GM19351 (cell line): ENCODE measurements at regions not wholly inside any gene's neighbourhood (a gene's known extent, or its start where the extent isn't known, plus 50 kb on each side); places are given as distances from the start of the nearest gene placed in this dataset.

ENCODE experiments used
- ATAC-seq: cut with Tn5 transposase; IDR thresholded peaks from one replicate; pipeline ENCODE4 v1.9.1; 2021; ENCODE audit warnings: mild to moderate bottlenecking, moderate library complexity; ENCODE audit not compliant: unreplicated experiment

- no peak for ATAC-seq
Observed at GRCh38 chr3:57009802-57010201, 50.7 kb upstream of the SPATA12 start.

- no peak for ATAC-seq
Observed at GRCh38 chr3:57009367-57009766, 51.1 kb upstream of the SPATA12 start.

GRCh38 chr3:57007521-57008460 is 52.7 kb upstream of the SPATA12 start:
- ATAC-seq = no peak

- ATAC-seq = no peak
Observed at GRCh38 chr3:57006949-57007419, 53.5 kb upstream of the SPATA12 start.

GRCh38 chr3:57006179-57006657 is 54.2 kb upstream of the SPATA12 start:
- no peak for ATAC-seq

GRCh38 chr3:57004229-57004628 is 56.2 kb upstream of the SPATA12 start:
- no peak for ATAC-seq

GRCh38 chr3:57003676-57004075 is 56.8 kb upstream of the SPATA12 start:
- ATAC-seq = no peak

- no peak for ATAC-seq
Observed at GRCh38 chr3:57001356-57001755, 59.1 kb upstream of the SPATA12 start.

- ATAC-seq = no peak
Observed at GRCh38 chr3:57000012-57000411, 60.5 kb upstream of the SPATA12 start.

- ATAC-seq = no peak
Observed at GRCh38 chr3:56999547-56999946, 60.9 kb upstream of the SPATA12 start.

GRCh38 chr3:56998076-56998529 is 62.4 kb upstream of the SPATA12 start:
- ATAC-seq = no peak

- ATAC-seq = no peak
Observed at GRCh38 chr3:56997675-56998074, 62.8 kb upstream of the SPATA12 start.

GRCh38 chr3:56997041-56997440 is 63.4 kb upstream of the SPATA12 start:
- ATAC-seq = no peak

GRCh38 chr3:56994391-56994790 is 66.1 kb upstream of the SPATA12 start:
- ATAC-seq = no peak

GRCh38 chr3:56990641-56991015 is 69.8 kb upstream of the SPATA12 start:
- no peak for ATAC-seq

GRCh38 chr3:56989977-56990640 is 70.4 kb upstream of the SPATA12 start:
- no peak for ATAC-seq

- no peak for ATAC-seq
Observed at GRCh38 chr3:56989169-56989976, 71.1 kb upstream of the SPATA12 start.

- ATAC-seq = no peak
Observed at GRCh38 chr3:56988458-56989168, 71.9 kb upstream of the SPATA12 start.

GRCh38 chr3:56987238-56987895 is 73.1 kb upstream of the SPATA12 start:
- ATAC-seq = no peak

GRCh38 chr3:56986347-56986746 is 74.1 kb upstream of the SPATA12 start:
- no peak for ATAC-seq
